Esophagus squamous epithelium (tissue), 4 donors: ENCODE measurements at regions not wholly inside any gene's neighbourhood (a gene's known extent, or its start where the extent isn't known, plus 50 kb on each side); places are given as distances from the start of the nearest gene placed in this dataset.

Experiments
- CTCF ChIP-seq, 6 experiments: fragments of 450-650 bp in 4 of 6; fragments of 200-600 bp in 2 of 6; sonication (generic) in 2 of 6; IDR thresholded peaks; one replicate each; pipeline ENCODE4 v1.5.1; 2016 to 2019; ENCODE audit warnings: antibody characterized with exemption in 6 of 6, mild to moderate bottlenecking in 4 of 6, moderate library complexity in 4 of 6
- POLR2A ChIP-seq, 4 donors: fragments of 450-650 bp; IDR thresholded peaks; one replicate each; pipeline ENCODE4 v1.6.1; 2017; ENCODE audit warnings: antibody characterized with exemption in 4 of 4, mild to moderate bottlenecking in 4 of 4, moderate library complexity in 3 of 4

DNA sequence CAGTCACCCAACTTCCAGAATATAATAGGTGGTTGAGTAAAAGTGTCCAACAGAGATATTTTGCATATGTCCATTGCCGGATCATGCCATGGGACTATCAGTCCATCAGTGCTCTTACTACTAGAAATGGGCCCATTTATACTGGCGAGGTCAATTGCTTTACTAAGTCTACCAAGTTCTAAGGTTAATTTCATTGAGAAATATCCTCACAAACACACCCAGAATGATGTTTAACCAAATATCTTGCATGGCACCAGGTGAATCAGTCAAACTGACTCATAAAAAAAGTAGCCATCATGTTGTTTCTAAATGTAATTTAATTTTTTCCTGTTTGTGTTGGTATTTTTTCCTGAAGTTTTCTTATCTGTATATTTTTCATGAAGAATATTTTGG is 1217.0 kb downstream of the RAPGEF2 start:
- TF ChIP-seq CTCF (IDR thresholded peaks at IDR 0.05), result no peak
- TF ChIP-seq POLR2A (IDR thresholded peaks at IDR 0.05), result no peak
